Tibial artery (tissue), 4 donors: ENCODE measurements at regions not wholly inside any gene's neighbourhood (a gene's known extent, or its start where the extent isn't known, plus 50 kb on each side); places are given as distances from the start of the nearest gene placed in this dataset.

Experiments
- DNase-seq, 2 donors: peaks; one replicate each; pipeline ENCODE4 v3.0.0-alpha.2; 2019
- H3K27ac ChIP-seq, 2 donors: fragments of 200-600 bp; sonication (generic) in 1 of 2; 1 replicate in 1 of 2; 2 replicates in 1 of 2; pipeline ENCODE4 v1.5.1; 2018 to 2019; ENCODE audit warnings: mild to moderate bottlenecking in 1 of 2
- H3K27me3 ChIP-seq, 2 donors: fragments of 200-600 bp; sonication (generic) in 1 of 2; one replicate each; pipeline versions ENCODE4 v1.5.1 to v1.6.0; 2016 to 2019
- H3K36me3 ChIP-seq, 3 donors: fragments of 200-600 bp; sonication (generic) in 2 of 3; one replicate each; pipeline ENCODE4 v1.5.1; 2016 to 2019; ENCODE audit warnings: mild to moderate bottlenecking in 2 of 3
- H3K4me1 ChIP-seq, 4 donors: fragments of 200-600 bp; sonication (generic) in 2 of 4; 1 replicate in 3 of 4; 2 replicates in 1 of 4; pipeline ENCODE4 v1.5.1; 2016 to 2019
- H3K4me3 ChIP-seq, 2 donors: fragments of 200-600 bp; sonication (generic) in 1 of 2; 1 replicate in 1 of 2; 2 replicates in 1 of 2; pipeline ENCODE4 v1.5.1; 2018 to 2019; ENCODE audit warnings: mild to moderate bottlenecking in 2 of 2
- H3K9me3 ChIP-seq, 3 donors: fragments of 200-600 bp; sonication (generic) in 1 of 3; one replicate each; pipeline ENCODE4 v1.5.1; 2016 to 2019
- CTCF ChIP-seq, 2 experiments: fragments of 200-600 bp in 1 of 2; fragments of 450-650 bp in 1 of 2; IDR thresholded peaks; one replicate each; pipeline ENCODE4 v1.5.1; 2017 to 2019; ENCODE audit warnings: antibody characterized with exemption in 2 of 2, mild to moderate bottlenecking in 1 of 2, moderate library complexity in 1 of 2
- intact Hi-C: fragments of 100-400 bp; cut with DNase I; formaldehyde crosslinking; loops from one replicate; pipeline ENCODE4 v1.15.0; 2023; ENCODE audit warnings: low total_unique reads

- no peak for TF ChIP-seq CTCF (IDR thresholded peaks at IDR 0.05)
- H3K27me3 ChIP-seq: no peaks in the 10 kb centered on the region
- DNase-seq: no peak
- intact Hi-C loops: no loop called here
- H3K4me1 ChIP-seq: peaks cover 0 to 27% (median 10%) of the 10 kb centered on the region in 4 donors
- no peaks in the 10 kb centered on the region for H3K36me3 ChIP-seq
- H3K9me3 ChIP-seq: no peaks in the 10 kb centered on the region
- H3K27ac ChIP-seq: no peak overlapping the region
- no peak overlapping the region for H3K4me3 ChIP-seq
Observed at GRCh38 chr1:185645686-185646085, 88.5 kb upstream of the HMCN1 start.

- Histone ChIP-seq H3K9me3 (no peaks in the 10 kb centered on the region), H3K36me3 (no peaks in the 10 kb centered on the region), H3K4me1 (peaks cover 0 to 27% (median 10%) of the 10 kb centered on the region in 4 donors), H3K4me3 (no peak overlapping the region), H3K27me3 (no peaks in the 10 kb centered on the region), H3K27ac (no peak overlapping the region)
- intact Hi-C loops: no loop called here
- DNase-seq: no peak
- TF ChIP-seq CTCF (IDR thresholded peaks at IDR 0.05): no peak
Observed at GRCh38 chr1:185645162-185645640, 89.0 kb upstream of the HMCN1 start.

- TF ChIP-seq CTCF (IDR thresholded peaks at IDR 0.05): no peak
- no peak for DNase-seq
- peaks cover 0 to 27% (median 10%) of the 10 kb centered on the region in 4 donors for H3K4me1 ChIP-seq
- H3K36me3 ChIP-seq: no peaks in the 10 kb centered on the region
- no peak overlapping the region for H3K4me3 ChIP-seq
- intact Hi-C loops: no loop called here
- H3K9me3 ChIP-seq: no peaks in the 10 kb centered on the region
- H3K27me3 ChIP-seq: no peaks in the 10 kb centered on the region
- H3K27ac ChIP-seq: no peak overlapping the region
Observed at GRCh38 chr1:185644531-185644930, 89.7 kb upstream of the HMCN1 start.

- intact Hi-C loops: no loop called here
- Histone ChIP-seq H3K9me3 (no peaks in the 10 kb centered on the region), H3K27ac (no peak overlapping the region), H3K4me1 (no peaks in the 10 kb centered on the region), H3K27me3 (no peaks in the 10 kb centered on the region), H3K36me3 (no peaks in the 10 kb centered on the region), H3K4me3 (no peak overlapping the region)
- TF ChIP-seq CTCF (IDR thresholded peaks at IDR 0.05): no peak
- no peak for DNase-seq
Observed at GRCh38 chr1:185636848-185637247, 97.3 kb upstream of the HMCN1 start.

GRCh38 chr1:185634704-185635103 lies 99.5 kb upstream of the HMCN1 start:
- Histone ChIP-seq H3K4me1 (no peaks in the 10 kb centered on the region), H3K4me3 (no peak overlapping the region), H3K27ac (no peak overlapping the region), H3K9me3 (no peaks in the 10 kb centered on the region), H3K36me3 (no peaks in the 10 kb centered on the region), H3K27me3 (no peaks in the 10 kb centered on the region)
- intact Hi-C loops: no loop called here
- TF ChIP-seq CTCF (IDR thresholded peaks at IDR 0.05): no peak
- DNase-seq: no peak
